HG02938 (cell line): ENCODE measurements at regions not wholly inside any gene's neighbourhood (a gene's known extent, or its start where the extent isn't known, plus 50 kb on each side); places are given as distances from the start of the nearest gene placed in this dataset.

Experiments used
- ATAC-seq: cut with Tn5 transposase; IDR thresholded peaks from one replicate; pipeline ENCODE4 v1.9.1; 2021; ENCODE audit warnings: mild to moderate bottlenecking, moderate library complexity; ENCODE audit not compliant: unreplicated experiment

GRCh38 chr1:21347072-21347581 is 56.9 kb upstream of the ECE1 start:
- no peak for ATAC-seq

DNA sequence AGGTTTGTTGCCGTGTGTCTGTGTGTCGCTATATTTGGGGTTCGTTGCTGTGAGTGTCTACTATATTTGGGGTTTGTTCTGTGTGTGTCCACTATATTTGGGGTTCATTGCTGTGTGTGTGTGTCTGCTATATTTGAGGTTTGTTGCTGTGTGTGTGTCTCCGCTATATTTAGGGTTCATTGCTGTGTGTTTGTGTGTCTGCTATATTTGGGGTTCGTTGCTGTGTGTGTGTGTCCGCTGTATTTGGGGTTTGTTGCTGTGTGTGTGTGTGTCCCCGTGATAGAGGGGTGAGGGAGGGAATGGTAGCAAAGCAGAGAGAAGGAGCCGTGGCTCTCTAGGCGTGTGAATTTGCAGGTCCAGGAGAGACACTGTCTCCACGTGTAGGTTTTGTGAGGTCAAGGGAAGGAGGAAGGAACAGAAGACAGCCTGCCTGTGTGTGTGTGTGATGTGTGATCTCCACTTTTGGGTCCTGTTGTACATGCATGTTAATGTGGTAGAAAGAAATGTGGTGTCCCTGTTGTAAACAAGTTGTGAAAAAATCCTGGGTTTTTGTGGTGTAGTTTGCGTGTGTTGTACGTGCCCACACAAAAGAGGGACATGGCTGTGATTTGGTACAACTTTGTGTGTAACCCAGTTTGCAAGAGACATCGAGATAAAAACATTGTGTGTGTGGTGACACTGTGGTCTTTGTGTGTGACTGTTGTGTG is 56.3 kb upstream of the ECE1 start:
- no peak for ATAC-seq

- peak; percentile 6 for ATAC-seq
Measured at GRCh38 chr1:21344750-21345443, 54.6 kb upstream of the ECE1 start.

DNA sequence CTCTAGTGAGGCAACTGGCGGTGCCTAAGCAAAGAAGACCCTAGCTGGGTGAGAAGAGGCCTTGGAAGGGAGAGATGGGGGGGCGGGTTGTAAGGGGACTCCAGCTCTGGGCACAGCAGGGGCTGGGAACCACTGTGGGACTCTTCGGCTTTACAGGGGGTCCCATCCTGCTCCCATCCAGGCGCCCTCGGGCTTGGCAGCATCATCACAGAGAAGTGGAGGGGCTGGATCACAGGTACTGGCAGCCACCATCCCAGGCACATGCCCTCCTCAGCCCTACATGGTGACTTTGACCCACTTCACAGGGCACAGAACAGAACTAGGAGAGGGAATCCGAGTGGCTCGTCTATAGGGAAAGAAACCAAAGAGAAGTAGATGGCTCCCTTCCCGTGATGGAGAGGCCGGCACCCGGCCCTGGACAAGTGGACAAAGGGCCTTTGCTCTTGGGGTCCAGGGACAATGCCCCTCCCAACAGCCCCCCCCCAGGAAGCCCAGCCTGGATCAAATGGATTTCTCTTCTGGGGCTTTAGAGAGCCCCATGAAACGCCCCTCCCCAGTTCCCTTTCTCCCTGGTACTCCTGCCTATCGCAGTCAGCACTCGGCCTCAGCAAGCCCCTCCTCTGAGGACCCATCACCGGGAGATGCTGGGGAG is 54.0 kb upstream of the ECE1 start:
- no peak for ATAC-seq

GRCh38 chr1:21342961-21343838 is 52.9 kb upstream of the ECE1 start:
- no peak for ATAC-seq

DNA sequence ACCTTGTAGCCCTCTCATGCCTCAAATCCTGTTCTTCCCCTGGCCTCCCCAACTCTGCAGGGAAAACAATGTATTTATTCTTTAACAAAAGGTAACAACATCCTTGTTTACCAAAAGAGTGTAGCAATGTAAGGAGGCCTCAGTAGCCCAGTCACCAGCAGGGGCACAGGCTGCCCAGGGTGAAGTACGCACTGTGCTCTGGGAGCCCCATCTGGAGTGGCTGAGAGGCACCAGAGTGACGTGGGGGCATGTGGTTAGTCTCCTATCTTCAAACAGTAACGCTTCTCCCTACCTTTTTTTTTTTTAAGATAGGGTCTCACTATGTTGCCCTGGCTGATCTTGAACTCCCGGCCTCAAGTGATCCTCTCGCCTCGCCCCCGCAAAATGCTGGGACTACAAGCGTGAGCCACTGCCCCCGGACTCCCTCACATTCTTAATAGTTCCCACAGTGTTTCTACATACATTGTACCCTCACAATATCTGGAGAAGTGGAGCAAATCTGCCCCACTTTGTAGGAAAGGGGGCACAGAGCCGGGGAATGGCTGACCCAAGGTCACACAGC is 51.3 kb upstream of the ECE1 start:
- no peak for ATAC-seq

DNA sequence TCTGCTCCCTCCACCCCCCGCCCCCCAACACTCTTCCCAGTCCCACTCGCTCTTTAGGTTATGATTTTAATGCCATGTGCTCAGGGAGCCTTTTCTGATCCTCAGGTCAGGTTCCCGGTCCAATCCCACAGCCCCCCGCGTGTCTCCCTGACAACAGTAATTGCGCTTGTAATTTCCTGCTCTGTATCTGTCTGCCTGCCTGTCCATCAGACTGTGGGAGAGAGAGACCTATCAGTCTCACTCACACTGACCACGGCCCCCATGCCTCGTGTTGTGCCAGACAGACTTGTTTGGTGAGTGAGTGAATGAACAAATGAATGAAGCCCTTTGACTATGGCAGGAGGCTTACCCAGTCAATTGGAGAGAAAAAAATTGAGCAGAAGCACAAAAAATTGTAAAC is 50.8 kb upstream of the ECE1 start:
- no peak for ATAC-seq

- no peak for ATAC-seq
Measured at GRCh38 chr1:21340230-21340945, 50.1 kb upstream of the ECE1 start.
